ENCODE measurements at regions not wholly inside any gene's neighbourhood (a gene's known extent, or its start where the extent isn't known, plus 50 kb on each side); places are given as distances from the start of the nearest gene placed in this dataset.
"Not testable (repeated sequence)": the region's sequence is repeated elsewhere in the genome, so short reads cannot be mapped to it uniquely, and the experiment has no call there.

- DNase-seq (ENCODE audit: low spot score) = not testable (repeated sequence)
These were observed 54.7 kb downstream of the OR4M2 start for GRCh38 chr15:22134941-22135566.

DNA sequence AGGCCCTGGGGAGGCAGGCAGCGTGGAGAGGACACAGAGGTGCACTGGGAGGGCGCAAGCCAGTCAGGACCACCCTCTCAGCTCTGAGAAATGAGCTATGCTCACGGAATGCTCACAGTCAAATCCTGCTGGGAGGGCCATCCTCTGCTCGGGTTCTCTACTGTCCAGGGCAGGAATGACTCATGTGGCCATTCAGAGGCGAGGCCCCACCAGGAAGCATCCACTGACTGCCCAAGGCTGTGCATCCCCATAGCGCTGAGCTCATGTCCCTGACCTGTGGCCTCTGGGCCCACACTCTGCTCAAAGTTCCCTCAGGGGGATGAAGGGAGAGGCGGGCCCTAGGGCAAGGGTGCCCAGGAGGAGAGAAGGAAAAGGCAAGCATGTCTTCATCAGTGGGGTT is 57.2 kb downstream of the OR4M2 start:
- not testable (repeated sequence) for DNase-seq (ENCODE audit: low spot score)

GRCh38 chr15:22141106-22141505 is 60.8 kb downstream of the OR4M2 start:
- DNase-seq (ENCODE audit: low spot score) = not testable (repeated sequence)

- not testable (repeated sequence) for DNase-seq (ENCODE audit: low spot score)
These were observed 67.8 kb downstream of the OR4M2 start for GRCh38 chr15:22148109-22148508.

DNA sequence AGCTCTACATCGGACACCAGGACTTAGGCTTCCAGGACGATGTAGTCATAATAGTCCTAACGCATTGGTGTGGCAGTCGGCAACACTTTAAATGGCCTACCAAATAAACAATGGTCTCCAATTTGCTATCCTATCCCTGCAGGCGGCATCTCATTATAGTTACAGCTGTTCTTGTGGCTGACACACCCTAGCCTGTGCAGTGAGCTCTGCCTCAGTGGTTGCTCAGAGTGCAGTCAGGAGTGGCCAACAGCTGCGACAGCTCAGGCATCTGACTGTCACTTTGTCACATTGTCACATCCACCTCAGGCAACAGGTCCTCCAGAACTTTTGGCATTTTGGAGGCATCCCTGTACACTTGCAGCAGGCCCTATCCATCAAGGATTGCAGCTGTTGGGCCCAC is 77.9 kb downstream of the OR4M2 start:
- DNase-seq (ENCODE audit: low spot score) = not testable (repeated sequence)

GRCh38 chr15:22160283-22160682 is 80.0 kb downstream of the OR4M2 start:
- DNase-seq (ENCODE audit: low spot score) = not testable (repeated sequence)

DNA sequence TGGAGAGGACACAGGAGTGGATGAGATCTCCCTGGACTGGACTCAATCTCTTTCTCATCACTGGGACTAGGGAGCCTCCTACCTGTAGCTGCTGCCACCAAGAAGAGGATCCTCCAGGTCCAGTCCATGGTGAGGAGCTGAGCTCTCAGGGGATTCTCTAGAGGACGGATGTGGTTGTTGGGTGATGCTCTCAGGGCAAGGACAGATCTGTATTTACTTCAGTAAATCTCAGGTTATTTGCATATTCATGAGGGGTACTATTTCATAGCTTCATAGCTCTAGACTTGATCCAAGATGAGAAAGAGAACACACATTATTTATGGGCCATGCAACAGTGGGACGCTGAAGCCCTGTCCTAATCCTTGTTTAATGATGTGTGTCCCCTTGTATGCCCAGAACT is 80.4 kb downstream of the OR4M2 start:
- not testable (repeated sequence) for DNase-seq (ENCODE audit: low spot score)

DNA sequence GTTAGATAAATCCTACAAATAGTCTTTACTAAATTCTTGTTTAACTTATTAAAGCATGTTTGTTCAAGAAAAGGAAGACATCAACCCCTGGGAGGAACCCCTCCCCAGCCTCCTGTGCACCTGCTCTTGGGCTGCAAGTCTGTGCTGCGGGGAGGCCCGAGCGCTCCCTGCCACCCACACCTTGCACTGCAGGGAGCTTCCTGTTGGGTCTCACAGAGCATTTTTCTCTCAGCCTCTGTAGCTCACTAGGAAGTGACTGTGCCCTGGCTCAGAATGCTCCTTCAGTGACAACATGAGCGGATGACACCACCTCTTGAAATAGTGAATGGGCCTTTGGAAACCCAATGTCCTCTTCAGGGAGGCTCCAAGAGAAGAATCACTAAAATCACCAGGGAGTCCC is 81.1 kb downstream of the OR4M2 start:
- not testable (repeated sequence) for DNase-seq (ENCODE audit: low spot score)

DNA sequence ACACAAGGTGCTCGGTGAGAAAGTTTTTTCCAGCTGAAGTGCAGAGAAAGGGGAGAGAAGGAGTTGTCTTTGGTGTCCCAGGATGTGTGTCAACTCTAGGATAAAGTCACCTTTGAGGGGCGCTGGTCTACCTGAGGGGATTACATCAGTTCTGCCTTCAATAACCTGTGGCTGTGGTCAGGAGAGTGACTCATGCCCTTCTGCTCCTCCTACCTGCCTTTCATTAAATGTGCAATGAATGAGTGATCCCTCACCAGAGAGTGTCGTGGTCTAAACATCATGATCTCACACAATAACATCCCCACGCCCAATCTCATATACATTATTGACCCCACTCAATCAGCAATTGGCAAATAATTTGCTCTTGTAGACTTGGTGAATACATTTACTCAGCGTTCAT is 83.4 kb downstream of the OR4M2 start:
- DNase-seq (ENCODE audit: low spot score) = not testable (repeated sequence)

GRCh38 chr15:22167521-22167920 is 87.2 kb downstream of the OR4M2 start:
- DNase-seq (ENCODE audit: low spot score) = not testable (repeated sequence)

GRCh38 chr15:22173029-22173998 is 93.0 kb downstream of the OR4M2 start:
- not testable (repeated sequence) for DNase-seq (ENCODE audit: low spot score)

GRCh38 chr15:22174088-22174487 is 93.8 kb downstream of the OR4M2 start:
- not testable (repeated sequence) for DNase-seq (ENCODE audit: low spot score)

DNA sequence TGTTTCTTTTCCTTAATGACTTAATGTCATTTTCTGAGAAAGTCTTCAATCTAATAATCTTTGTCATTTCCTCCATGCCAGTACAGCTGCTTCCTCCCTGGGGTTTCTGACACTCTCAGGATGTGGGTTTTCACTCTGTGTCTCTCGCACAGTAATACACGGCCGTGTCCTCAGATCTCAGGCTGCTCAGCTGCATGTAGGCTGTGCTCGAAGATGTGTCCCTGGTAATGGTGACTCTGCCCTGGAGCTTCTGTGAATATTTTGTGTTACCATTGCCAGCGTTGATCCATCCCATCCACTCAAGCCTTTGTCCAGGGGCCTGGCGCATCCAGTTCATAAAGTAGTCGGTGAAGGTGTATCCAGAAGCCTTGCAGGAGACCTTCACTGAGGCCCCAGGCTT is 97.6 kb downstream of the OR4M2 start:
- not testable (repeated sequence) for DNase-seq (ENCODE audit: low spot score)

DNA sequence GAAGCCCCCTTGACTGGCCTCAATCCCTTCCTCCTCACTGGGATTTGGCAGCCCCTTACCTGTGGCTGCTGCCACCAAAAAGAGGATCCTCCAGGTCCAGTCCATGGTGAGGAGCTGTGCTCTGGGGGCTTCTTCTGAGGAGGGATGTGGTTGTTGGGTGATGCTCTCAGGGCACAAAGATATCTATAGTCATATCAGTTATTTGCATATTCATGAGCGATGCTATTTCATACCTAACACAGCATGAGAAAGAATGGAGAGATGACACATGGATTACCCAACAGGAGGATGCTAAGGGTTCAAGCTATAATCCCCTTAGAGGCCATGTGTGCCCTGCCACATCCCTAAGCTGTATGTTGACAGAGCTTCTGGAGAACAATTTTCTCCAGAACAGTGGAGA is 98.1 kb downstream of the OR4M2 start:
- not testable (repeated sequence) for DNase-seq (ENCODE audit: low spot score)

GRCh38 chr15:22179043-22179442 is 98.7 kb downstream of the OR4M2 start:
- DNase-seq (ENCODE audit: low spot score) = not testable (repeated sequence)

- not testable (repeated sequence) for DNase-seq (ENCODE audit: low spot score)
These were observed 100.3 kb downstream of the OR4M2 start for GRCh38 chr15:22180611-22181010.

- not testable (repeated sequence) for DNase-seq (ENCODE audit: low spot score)
These were observed 104.4 kb downstream of the OR4M2 start for GRCh38 chr15:22184678-22185077.

GRCh38 chr15:22186846-22187532 is 106.7 kb downstream of the OR4M2 start:
- DNase-seq (ENCODE audit: low spot score) = not testable (repeated sequence)

- not testable (repeated sequence) for DNase-seq (ENCODE audit: low spot score)
These were observed 111.5 kb downstream of the OR4M2 start for GRCh38 chr15:22191818-22192217.

GRCh38 chr15:22194739-22195617 is 114.7 kb downstream of the OR4M2 start:
- DNase-seq (ENCODE audit: low spot score) = not testable (repeated sequence)

DNA sequence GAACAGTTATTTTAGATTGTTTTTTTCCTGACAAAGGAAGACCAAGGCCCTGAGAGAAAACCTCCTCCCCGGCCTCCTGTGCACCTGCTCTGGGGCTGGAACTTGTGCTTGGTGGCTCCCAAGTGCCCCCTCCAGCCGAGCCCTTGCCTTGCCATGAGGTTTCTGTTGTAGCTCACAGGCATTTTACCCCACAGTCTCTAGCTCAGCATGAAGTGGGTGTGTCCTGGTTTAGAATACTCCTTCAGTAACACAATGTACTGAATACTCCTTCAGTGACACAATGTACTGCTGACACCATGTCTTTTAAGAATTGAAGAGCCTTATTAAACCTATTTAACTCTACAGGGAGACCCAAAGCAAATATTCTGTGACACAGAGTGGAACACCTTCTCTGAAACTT is 116.1 kb downstream of the OR4M2 start:
- DNase-seq (ENCODE audit: low spot score) = not testable (repeated sequence)

All from CD4-positive, alpha-beta T cell treated with Interleukin-6 at 100 ng/mL for 8 hours (primary cell).